Ramos (cell line): ENCODE measurements at regions not wholly inside any gene's neighbourhood (a gene's known extent, or its start where the extent isn't known, plus 50 kb on each side); places are given as distances from the start of the nearest gene placed in this dataset.

Source experiments
- in situ Hi-C: fragments of 300-500 bp; cut with MboI; formaldehyde crosslinking; loops from one replicate; pipeline ENCODE4 v1.14.3; 2022; ENCODE audit warnings: low sequenced_read_pairs; ENCODE audit not compliant: unreplicated experiment

- in situ Hi-C loops: no loop called here
Measured at GRCh38 chr18:76562286-76563122, 67.5 kb upstream of the ZNF516 start.

- in situ Hi-C loops: no loop called here
Measured at GRCh38 chr18:76558881-76559667, 64.0 kb upstream of the ZNF516 start.

- in situ Hi-C loops: no loop called here
Measured at GRCh38 chr18:76557026-76557575, 62.1 kb upstream of the ZNF516 start.

GRCh38 chr18:76554547-76555222 lies 59.6 kb upstream of the ZNF516 start:
- in situ Hi-C loops: no loop called here

- in situ Hi-C loops: no loop called here
Measured at GRCh38 chr18:76553715-76554546, 58.9 kb upstream of the ZNF516 start.

- in situ Hi-C loops: no loop called here
Measured at GRCh38 chr18:76548541-76548940, 53.5 kb upstream of the ZNF516 start.

GRCh38 chr18:76547296-76547695 lies 52.3 kb upstream of the ZNF516 start:
- in situ Hi-C loops: no loop called here

- in situ Hi-C loops: no loop called here
Measured at GRCh38 chr18:76546436-76546835, 51.4 kb upstream of the ZNF516 start.

GRCh38 chr18:76546088-76546435 lies 51.0 kb upstream of the ZNF516 start:
- in situ Hi-C loops: no loop called here

GRCh38 chr18:76545433-76546087 lies 50.5 kb upstream of the ZNF516 start:
- in situ Hi-C loops: no loop called here

GRCh38 chr18:76544511-76545345 lies 49.7 kb upstream of the ZNF516 start:
- in situ Hi-C loops: no loop called here
